Ovary (tissue), 3 donors: ENCODE measurements at regions not wholly inside any gene's neighbourhood (a gene's known extent, or its start where the extent isn't known, plus 50 kb on each side); places are given as distances from the start of the nearest gene placed in this dataset.

ENCODE experiments used
- CTCF ChIP-seq, 3 donors: fragments of 450-650 bp in 2 of 3; fragments of 200-600 bp in 1 of 3; IDR thresholded peaks; one replicate each; pipeline versions ENCODE4 v1.5.1 to v1.8.0; 2016 to 2022; ENCODE audit warnings: antibody characterized with exemption in 3 of 3, mild to moderate bottlenecking in 1 of 3
- EP300 ChIP-seq: sonication (generic); formaldehyde crosslinking; IDR thresholded peaks from one replicate; pipeline ENCODE4 v1.6.1; 2017; ENCODE audit warnings: antibody characterized with exemption
- POLR2A ChIP-seq: fragments of 450-650 bp; IDR thresholded peaks from one replicate; pipeline ENCODE4 v1.6.1; 2017; ENCODE audit warnings: antibody characterized with exemption, mild to moderate bottlenecking, moderate library complexity
- donor health status: DM: no; HTN: no; CAD: no.

- TF ChIP-seq CTCF (IDR thresholded peaks at IDR 0.05), result no peak
- no peak for TF ChIP-seq EP300
- no peak for TF ChIP-seq POLR2A
Measured at GRCh38 chr6:23985015-23985414, 141.0 kb upstream of the NRSN1 start.
